Transverse colon (tissue), 4 donors: ENCODE measurements at regions not wholly inside any gene's neighbourhood (a gene's known extent, or its start where the extent isn't known, plus 50 kb on each side); places are given as distances from the start of the nearest gene placed in this dataset.

Experiments
- DNase-seq: peaks from one replicate; pipeline ENCODE4 v3.0.0-alpha.2; 2019
- H3K27ac ChIP-seq, 4 donors: fragments of 200-600 bp; sonication (generic); 2 replicates each; pipeline ENCODE4 v1.5.1; 2016 to 2018; ENCODE audit warnings: inconsistent platforms in 4 of 4
- H3K27me3 ChIP-seq: fragments of 200-600 bp; sonication (generic); 2 replicates; pipeline ENCODE4 v1.5.1; 2017; ENCODE audit warnings: inconsistent platforms
- H3K36me3 ChIP-seq, 4 donors: fragments of 200-600 bp; sonication (generic); 2 replicates each; pipeline ENCODE4 v1.5.1; 2017 to 2019; ENCODE audit warnings: inconsistent platforms in 4 of 4
- H3K4me1 ChIP-seq, 4 donors: fragments of 200-600 bp; sonication (generic); 2 replicates each; pipeline ENCODE4 v1.5.1; 2017 to 2020; ENCODE audit warnings: inconsistent platforms in 4 of 4
- H3K4me3 ChIP-seq, 4 donors: fragments of 200-600 bp; sonication (generic); 1 replicate in 1 of 4; 2 replicates in 3 of 4; pipeline versions ENCODE4 v1.5.1 to v1.6.1; 2017 to 2019; ENCODE audit warnings: inconsistent platforms in 4 of 4
- H3K9me3 ChIP-seq, 2 donors: fragments of 200-600 bp; sonication (generic); 2 replicates each; pipeline ENCODE4 v1.5.1; 2017 to 2019; ENCODE audit warnings: inconsistent platforms in 2 of 2
- CTCF ChIP-seq, 5 experiments: fragments of 200-600 bp in 3 of 5; fragments of 450-650 bp in 2 of 5; sonication (generic) in 3 of 5; IDR thresholded peaks; 1 replicate in 2 of 5; 2 replicates in 3 of 5; pipeline ENCODE4 v1.5.1; 2016 to 2017; ENCODE audit warnings: antibody characterized with exemption in 5 of 5, inconsistent platforms in 3 of 5, mild to moderate bottlenecking in 2 of 5, moderate library complexity in 1 of 5
- EP300 ChIP-seq: sonication (generic); formaldehyde crosslinking; IDR thresholded peaks from one replicate; pipeline ENCODE4 v1.6.1; 2017; ENCODE audit warnings: antibody characterized with exemption, low read depth
- POLR2A ChIP-seq: fragments of 450-650 bp; IDR thresholded peaks from one replicate; pipeline ENCODE4 v1.6.1; 2016; ENCODE audit warnings: antibody characterized with exemption, mild to moderate bottlenecking, moderate library complexity
- POLR2AphosphoS5 ChIP-seq, 3 donors: sonication (generic); formaldehyde crosslinking; IDR thresholded peaks; one replicate each; pipeline ENCODE4 v1.6.1; 2016; ENCODE audit warnings: antibody characterized with exemption in 3 of 3
- WGBS, 2 donors: methylation state at CpG; one replicate each; pipeline ENCODE4 v1.1.5; 2018; ENCODE audit warnings: low coverage in 1 of 2; 5-methylcytosine and 5-hydroxymethylcytosine counted together
- in situ Hi-C, 4 donors: fragments of 200-750 bp; cut with MboI; loops; one replicate each; pipeline versions ENCODE4 v1.15.0 to v1.15.1; 2017; ENCODE audit warnings: low sequenced_read_pairs in 3 of 4, low pct_ligation_motif_present in 1 of 4, low pct_unique_long_range_greater_than_20kb in 1 of 4
- intact Hi-C: fragments of 100-400 bp; cut with DNase I; formaldehyde crosslinking; loops from one replicate; pipeline ENCODE4 v1.15.1; 2023; ENCODE audit warnings: low total_unique reads

GRCh38 chr11:116229236-116229970, 543.4 kb downstream of the BUD13 start:
- no peak for DNase-seq
- in situ Hi-C loops = loop anchor here in 1 of 4 donors (25.0 kb wide), 1 partner anchor 892 kb away; no protein-coding TSS in a partner anchor
- H3K4me1 ChIP-seq = peaks cover 0 to 7% (median 0%) of the 10 kb centered on the region in 4 donors
- H3K36me3 ChIP-seq = no peaks in the 10 kb centered on the region
- TF ChIP-seq EP300 (no peak), CTCF (IDR thresholded peaks at IDR 0.05) (no peak), POLR2A (no peak), POLR2AphosphoS5 (IDR thresholded peaks at IDR 0.05) (no peak)
- intact Hi-C loops = no loop called here
- no peaks in the 10 kb centered on the region for H3K27me3 ChIP-seq
- H3K9me3 ChIP-seq = no peaks in the 10 kb centered on the region
- 62 to 77% methylated on average over 3 to 9 of the region's 9 CpGs for WGBS, 2 donors
- no peak overlapping the region for H3K4me3 ChIP-seq
- no peak overlapping the region for H3K27ac ChIP-seq

GRCh38 chr11:116226731-116227130, 546.1 kb downstream of the BUD13 start:
- H3K27ac ChIP-seq = no peak overlapping the region
- no peaks in the 10 kb centered on the region for H3K4me1 ChIP-seq
- no peak overlapping the region for H3K4me3 ChIP-seq
- DNase-seq = no peak
- H3K36me3 ChIP-seq = no peaks in the 10 kb centered on the region
- H3K27me3 ChIP-seq = no peaks in the 10 kb centered on the region
- TF ChIP-seq CTCF (IDR thresholded peaks at IDR 0.05) (no peak), POLR2AphosphoS5 (IDR thresholded peaks at IDR 0.05) (no peak), EP300 (no peak), POLR2A (no peak)
- intact Hi-C loops = no loop called here
- in situ Hi-C loops = loop anchor here in 1 of 4 donors (25.0 kb wide), 1 partner anchor 889 kb away; no protein-coding TSS in a partner anchor
- 41 to 89% methylated on average over 3 of the region's 3 CpGs for WGBS, 2 donors
- no peaks in the 10 kb centered on the region for H3K9me3 ChIP-seq

DNA sequence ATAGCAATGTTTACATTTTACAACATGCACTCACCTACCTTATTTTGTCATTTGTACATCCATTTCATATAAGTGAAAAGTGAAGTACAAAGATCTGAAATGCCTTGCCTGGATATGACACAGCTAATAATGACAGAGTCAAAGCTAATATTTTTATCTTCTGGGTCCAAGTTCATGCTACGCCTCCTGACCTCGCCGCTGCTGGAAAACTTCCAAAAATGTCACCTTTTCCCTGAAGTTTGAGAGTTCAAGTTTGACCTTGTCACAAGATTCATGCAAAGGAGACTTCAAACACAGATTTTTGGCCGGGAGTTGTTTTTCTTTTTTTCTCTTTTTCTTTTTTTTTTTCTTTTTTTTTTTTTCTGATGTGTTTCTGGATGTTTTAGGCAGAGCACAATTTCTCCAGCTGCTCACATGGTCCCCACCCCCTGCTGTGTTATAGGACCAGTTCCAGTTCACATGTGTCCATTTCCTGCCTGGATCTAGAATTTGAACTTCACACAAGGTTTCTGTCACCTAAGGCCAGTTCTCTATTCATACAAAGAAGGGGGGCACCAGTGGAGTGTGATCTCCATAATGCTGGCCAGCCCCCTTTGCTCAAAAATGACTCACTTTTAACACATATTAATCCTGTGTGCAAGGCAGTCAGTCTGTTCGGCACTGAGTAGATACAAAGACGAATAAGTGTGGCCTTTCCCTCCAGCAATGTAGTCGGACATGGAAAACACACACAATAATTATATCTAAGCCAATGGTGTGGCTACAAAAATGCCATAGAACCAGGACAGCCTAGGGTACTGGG, 546.8 kb downstream of the BUD13 start:
- WGBS, 2 donors = 73 to 74% methylated on average over 7 of the region's 7 CpGs
- in situ Hi-C loops = loop anchor here in 1 of 4 donors (25.0 kb wide), 1 partner anchor 889 kb away; no protein-coding TSS in a partner anchor
- Histone ChIP-seq H3K4me1 (no peaks in the 10 kb centered on the region), H3K9me3 (no peaks in the 10 kb centered on the region), H3K4me3 (no peak overlapping the region), H3K36me3 (no peaks in the 10 kb centered on the region), H3K27me3 (no peaks in the 10 kb centered on the region), H3K27ac (no peak overlapping the region)
- TF ChIP-seq POLR2AphosphoS5 (IDR thresholded peaks at IDR 0.05) (no peak), EP300 (no peak), CTCF (IDR thresholded peaks at IDR 0.05) (no peak), POLR2A (no peak)
- intact Hi-C loops = no loop called here
- no peak for DNase-seq

- Histone ChIP-seq H3K27ac (no peak overlapping the region), H3K9me3 (no peaks in the 10 kb centered on the region), H3K4me3 (no peak overlapping the region), H3K4me1 (no peaks in the 10 kb centered on the region), H3K36me3 (no peaks in the 10 kb centered on the region), H3K27me3 (no peaks in the 10 kb centered on the region)
- DNase-seq = no peak
- no peak for TF ChIP-seq EP300
- TF ChIP-seq POLR2A = no peak
- TF ChIP-seq POLR2AphosphoS5 (IDR thresholded peaks at IDR 0.05) = no peak
- TF ChIP-seq CTCF (IDR thresholded peaks at IDR 0.05) = no peak
- in situ Hi-C loops (loop anchor here in 1 of 4 donors (25.0 kb wide), 1 partner anchor 888 kb away; no protein-coding TSS in a partner anchor), intact Hi-C loops (no loop called here)
- WGBS, 2 donors = 83% methylated on average over 6 of the region's 6 CpGs; no CpG with 5 or more reads in 1 of the 2 donors
Observed at GRCh38 chr11:116225236-116225635, 547.6 kb downstream of the BUD13 start.
